A673 (cell line): ENCODE measurements at regions not wholly inside any gene's neighbourhood (a gene's known extent, or its start where the extent isn't known, plus 50 kb on each side); places are given as distances from the start of the nearest gene placed in this dataset.

Experiments
- EZH2 ChIP-seq: fragments of 200-600 bp; sonication (generic); IDR thresholded peaks from 2 replicates; pipeline ENCODE4 v1.6.1; 2017; ENCODE audit warnings: borderline replicate concordance, low read depth, mild to moderate bottlenecking, mixed read lengths, antibody characterized with exemption, low read length; ENCODE audit not compliant: poor library complexity, severe bottlenecking
- TF ChIP-seq, protein P1 (sequence below): fragments of 300-800, 200-600 bp; sonication (generic); conservative IDR thresholded peaks from 2 replicates; pipeline ENCODE4 v1.5.1; 2017; ENCODE audit warnings: low read depth, mild to moderate bottlenecking, antibody characterized with exemption, low read length, moderate library complexity, mixed read lengths

DNA sequence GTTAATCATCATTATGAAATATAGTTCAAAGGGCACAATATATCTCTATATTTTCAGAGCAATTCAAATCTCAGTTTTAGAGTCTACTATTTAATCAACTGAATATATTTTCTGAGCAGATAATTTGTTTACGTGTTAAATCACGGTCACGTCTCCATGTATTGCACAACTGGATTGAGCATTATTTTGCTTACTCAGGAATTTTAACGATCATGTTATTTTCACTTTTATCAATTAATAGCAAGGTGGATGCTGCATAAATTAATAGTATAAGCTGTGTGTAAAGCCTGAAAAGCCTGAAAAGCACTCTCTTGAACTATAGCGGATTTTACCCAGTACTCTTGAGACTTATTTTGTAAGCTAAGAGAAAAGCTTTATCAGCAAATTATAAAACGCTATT lies 374.9 kb downstream of the MAGEB5 start:
- TF ChIP-seq, protein P1, sequence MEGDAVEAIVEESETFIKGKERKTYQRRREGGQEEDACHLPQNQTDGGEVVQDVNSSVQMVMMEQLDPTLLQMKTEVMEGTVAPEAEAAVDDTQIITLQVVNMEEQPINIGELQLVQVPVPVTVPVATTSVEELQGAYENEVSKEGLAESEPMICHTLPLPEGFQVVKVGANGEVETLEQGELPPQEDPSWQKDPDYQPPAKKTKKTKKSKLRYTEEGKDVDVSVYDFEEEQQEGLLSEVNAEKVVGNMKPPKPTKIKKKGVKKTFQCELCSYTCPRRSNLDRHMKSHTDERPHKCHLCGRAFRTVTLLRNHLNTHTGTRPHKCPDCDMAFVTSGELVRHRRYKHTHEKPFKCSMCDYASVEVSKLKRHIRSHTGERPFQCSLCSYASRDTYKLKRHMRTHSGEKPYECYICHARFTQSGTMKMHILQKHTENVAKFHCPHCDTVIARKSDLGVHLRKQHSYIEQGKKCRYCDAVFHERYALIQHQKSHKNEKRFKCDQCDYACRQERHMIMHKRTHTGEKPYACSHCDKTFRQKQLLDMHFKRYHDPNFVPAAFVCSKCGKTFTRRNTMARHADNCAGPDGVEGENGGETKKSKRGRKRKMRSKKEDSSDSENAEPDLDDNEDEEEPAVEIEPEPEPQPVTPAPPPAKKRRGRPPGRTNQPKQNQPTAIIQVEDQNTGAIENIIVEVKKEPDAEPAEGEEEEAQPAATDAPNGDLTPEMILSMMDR, result no peak
- no peak for TF ChIP-seq EZH2
